ENCODE measurements at regions not wholly inside any gene's neighbourhood (a gene's known extent, or its start where the extent isn't known, plus 50 kb on each side); places are given as distances from the start of the nearest gene placed in this dataset.
"Not testable (repeated sequence)": the region's sequence is repeated elsewhere in the genome, so short reads cannot be mapped to it uniquely, and the experiment has no call there.

DNA sequence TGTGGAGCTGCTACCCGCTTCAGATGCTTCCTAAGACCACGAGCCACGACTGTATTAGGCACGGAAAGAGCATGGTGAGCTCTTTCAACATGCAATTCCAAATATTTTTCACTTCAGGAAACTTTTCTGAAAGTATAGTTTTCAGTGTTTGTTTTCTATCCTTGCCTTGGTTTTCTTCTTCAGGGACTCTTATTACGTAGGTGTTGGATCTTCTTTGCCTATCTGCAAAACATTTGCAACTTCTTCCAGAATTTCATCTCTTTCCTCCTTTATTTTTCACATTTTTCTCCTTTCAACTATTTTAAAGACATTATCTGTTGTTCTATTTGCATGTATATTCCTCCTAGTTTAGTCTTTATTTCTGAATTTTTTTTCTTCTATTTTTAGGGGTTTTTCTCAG is 148.9 kb upstream of the LSM14A start:
- no peak for DNase-seq

DNA sequence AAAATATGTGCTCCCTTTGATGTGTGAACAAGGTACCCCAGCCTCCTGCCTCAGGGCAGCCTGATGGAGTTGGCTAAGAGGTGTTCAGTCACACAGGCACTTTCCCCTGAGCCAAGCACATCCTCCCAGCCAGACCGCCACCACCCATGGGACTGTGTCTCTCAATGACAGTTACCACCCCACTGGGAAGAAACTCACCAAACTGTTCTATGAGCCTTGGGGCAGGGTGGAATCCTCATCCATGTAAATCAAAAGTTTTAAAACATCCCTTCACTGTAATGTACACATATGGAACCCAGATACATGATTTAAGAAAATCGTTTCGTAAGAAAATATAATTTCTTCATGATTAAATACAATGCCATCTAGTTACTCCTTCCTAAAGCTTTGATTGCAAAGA is 138.4 kb upstream of the LSM14A start:
- no peak for DNase-seq

DNA sequence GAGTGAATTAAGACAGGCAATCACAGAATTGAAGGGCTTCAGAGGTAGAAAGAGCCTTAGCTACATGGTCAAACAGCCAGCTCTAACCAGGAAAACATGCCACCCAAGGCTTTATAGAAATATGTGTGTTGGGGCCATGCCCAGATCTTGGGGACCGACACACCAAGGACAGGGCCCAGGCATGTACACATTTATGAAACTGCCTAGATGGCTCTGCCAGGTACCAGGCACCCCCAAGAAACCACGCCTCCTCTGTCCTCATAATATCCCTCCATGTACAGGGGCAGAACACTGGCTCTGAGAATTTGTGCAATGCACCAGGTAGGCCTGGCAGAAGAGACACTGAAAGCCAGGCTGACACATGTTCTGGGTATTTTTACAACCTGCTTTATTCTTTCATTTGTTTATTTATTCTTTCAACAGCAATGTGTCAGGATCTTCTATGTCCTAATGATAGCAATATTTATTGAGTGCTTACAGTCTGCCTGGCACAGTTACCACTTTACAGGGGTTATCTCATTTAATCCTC is 137.9 kb upstream of the LSM14A start:
- DNase-seq, result no peak

DNA sequence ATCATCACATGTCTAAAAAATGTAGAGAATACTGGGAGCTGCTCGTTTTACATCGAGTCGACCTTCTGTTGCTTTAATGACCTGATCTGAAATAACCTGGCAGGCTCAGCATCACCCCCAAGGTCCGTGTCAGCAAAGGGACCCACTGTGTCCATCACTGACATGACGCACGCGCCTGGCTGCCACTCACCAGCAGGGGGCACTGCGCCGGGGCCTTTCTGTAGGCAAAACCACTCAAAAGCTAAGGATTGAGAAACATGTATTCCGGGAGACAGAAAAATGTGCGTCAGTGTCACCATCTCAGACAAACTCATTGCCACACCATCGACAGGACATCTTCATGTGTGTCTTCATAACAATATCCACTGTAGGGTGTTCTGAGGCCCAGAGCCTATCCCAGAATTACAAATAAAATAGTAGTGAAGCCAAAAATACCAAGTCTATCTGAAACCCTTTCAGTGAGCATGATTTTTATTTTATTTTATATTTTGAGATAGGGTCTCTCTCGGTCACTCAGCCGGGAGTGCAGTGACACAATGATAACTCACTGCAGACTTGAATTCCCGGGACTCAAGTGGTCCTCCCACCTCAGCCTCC is 130.3 kb upstream of the LSM14A start:
- peak in 45 of 58 donors; percentile 1 to 78 (median 25) for DNase-seq

DNA sequence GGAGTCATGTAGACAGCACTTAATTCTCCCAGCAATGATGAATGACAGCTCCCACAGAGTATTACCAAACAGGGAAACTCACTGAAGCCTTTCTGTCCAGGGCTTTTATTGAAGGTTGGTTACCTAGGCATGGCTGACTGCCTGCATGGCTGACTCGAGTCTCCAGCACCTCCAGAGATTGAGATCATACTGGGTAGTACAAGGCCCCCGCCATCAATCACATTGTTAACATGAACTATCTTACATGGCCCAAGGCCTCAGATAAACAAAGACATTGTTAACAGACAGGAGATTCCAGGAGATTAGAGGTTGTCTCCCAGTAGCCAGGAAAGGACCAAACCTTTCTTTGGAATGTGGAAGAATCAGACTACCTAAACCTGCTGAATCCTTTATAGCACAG is 128.3 kb upstream of the LSM14A start:
- no peak for DNase-seq

DNA sequence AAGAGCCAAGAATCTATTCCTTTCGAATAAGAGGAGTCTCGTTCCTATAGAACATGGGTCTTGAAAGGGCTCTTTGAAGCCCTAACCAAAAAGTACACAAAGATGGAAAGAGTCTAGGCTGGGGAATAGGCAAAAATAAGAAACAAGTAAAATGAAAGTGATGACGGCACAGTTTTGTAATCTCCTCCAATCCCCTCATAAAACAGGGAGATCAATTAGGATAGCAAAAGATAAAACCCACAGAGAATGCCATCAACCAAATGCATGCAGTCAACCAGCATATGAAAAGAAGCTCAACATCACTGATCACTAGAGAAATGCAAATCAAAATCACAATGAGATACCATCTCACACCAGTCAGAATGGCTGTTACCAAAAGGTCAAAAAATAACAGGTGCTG is 122.4 kb upstream of the LSM14A start:
- DNase-seq, result no peak

DNA sequence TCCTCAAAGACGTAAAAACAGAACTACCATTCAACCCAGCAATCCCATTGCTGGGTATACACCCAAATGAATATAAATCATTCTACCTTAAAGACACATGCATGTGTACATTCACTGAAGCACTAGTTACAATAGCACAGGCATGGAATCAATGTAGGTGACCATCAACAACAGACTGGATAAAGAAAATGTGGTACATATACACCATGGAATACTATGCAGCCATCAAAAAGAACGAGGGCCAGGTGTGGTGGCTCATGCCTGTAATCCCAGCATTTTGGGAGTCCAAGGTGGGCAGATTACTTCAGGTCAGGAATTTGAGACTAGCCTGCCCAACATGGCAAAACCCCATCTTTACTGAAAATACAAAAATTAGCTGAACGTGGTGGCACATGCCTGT is 121.9 kb upstream of the LSM14A start:
- not testable (repeated sequence) for DNase-seq

DNA sequence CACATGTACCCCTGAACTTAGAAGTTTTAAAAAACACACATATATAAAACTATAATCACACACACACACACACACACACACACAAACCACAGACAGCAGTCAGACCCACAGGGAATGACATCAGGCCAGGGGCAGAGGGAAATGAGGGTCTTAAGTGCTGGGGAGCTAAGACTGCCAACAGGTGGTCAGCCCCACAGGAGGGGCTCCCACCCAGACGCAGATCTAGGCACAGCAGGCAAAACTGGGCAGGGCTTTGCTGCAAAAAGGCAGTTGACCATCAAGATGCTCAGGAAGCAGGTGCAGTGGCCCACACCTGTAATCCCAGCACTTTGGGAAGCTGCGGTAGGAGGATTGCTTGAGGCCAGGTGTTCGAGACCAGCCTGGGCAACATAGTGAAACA is 121.0 kb upstream of the LSM14A start:
- DNase-seq, result no peak

DNA sequence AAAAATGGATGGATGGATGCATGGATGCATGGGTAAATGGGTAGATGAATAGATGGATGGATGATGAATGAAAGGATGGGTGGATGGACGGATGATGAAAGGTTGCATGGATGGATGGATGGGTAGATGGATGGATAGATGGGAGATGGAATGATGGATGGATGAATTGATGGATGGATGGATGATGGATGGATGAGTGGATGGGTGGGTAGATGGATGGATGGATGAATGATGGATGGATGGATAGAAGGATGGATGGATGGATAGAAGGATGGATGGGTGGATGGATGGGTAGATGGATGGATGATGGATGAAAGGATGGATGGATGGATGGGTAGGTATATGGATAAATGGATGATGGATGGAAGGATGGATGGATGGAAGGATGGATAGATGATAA is 115.1 kb upstream of the LSM14A start:
- DNase-seq, result no peak

DNA sequence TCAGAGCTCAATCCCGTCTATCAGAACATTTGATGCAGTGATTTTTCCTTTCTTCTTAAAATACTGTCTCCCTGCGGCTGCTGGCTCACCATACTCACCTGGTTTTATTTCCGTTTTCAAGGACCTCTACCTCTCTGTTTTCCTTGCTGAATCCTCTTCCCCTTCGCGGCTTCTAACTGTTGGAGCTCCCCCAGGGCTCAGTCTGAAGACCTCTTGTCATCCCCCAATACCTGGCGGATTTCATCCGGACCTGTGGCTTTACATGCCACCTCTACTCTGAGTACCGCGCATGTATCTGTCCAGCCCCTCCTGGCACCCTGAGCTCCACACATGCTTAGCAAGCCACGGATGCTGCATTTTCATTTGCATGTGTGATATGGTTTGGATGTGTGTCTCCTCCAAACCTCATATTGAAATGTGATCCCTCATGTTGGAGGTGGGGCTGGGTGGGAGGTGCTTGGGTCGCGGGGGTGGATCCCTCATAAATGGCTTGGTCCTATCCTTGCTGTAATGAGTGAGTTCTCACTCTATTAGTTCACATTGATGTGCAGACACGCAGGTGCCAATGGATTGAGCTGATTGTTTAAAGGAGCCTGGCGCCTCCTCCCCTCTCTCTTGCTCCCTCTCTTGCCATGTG is 106.2 kb upstream of the LSM14A start:
- no peak for DNase-seq

DNA sequence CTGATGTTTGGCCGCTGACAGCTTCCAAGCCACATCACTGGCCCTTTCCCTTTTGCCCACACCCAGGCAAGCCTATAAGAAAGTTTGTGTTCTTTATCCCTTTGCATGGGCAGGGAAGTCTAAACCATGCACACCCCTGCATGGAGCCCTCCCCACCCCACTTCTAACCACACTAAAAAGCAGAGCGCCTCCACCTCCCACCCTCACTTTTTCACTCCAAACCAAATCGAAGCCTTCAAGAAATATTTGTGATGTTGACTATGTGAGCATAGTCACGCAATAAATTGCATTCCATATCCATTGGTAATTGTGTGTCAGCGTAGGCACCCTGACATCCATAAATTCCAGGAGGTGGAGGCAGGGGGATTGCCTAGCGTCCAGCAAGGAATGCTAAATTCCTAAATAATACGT is 104.4 kb upstream of the LSM14A start:
- no peak for DNase-seq

DNA sequence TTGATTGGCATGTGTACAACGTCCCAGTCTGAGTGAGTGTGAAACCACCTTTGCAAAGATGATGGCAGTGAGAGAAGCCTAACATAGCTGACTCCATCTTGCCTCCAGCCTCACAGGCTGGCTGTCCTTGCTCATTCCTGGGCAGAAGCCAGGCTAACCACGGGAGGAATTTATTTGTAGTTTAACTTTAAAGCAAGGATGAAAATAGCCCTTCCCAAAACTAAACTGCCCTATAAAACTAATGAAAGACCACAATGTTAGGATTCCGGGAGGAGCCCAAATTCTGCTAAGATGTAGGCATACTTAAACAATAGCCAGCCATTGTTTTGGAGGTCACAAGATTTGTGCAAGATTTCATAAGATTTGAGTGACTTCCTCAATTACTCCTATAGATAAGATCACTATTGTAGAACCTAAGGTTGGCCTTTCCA is 96.6 kb upstream of the LSM14A start:
- DNase-seq, result no peak

DNA sequence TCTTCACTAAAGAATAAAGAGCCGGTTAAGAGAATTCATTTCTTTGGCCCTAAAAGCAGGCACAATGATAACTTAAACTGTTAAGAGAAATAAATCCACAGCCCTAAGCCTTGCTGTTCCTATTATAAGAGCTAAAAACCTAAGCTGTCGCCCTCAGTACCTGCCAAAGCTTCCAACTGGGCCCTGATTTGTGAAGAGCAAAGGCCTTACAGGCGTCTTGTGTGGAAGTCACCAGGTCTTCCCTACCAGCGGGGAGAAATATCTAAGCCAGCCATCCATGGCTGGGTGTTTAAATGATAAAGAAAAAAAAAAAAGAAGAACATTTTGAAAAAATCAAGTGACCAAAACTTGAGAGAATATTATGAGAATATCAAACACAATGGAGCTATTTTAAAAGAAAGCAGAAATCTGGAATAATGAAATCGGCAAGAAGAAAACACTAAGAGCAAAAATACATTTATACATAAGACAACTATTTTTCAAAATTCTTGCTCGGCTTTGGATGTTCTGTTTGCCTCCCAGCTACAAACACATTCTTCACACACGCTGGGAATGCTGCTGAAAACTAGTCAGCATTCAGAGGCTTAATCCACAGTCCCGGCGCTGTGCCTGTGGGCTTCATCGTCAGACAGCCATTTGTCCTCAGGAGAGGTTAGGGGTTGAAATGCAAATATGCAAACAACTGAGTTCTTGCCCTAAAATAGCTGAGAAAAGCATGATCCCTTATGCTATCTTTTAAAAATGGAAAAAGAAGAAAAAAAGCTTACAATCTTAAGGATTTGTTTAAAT is 89.8 kb upstream of the LSM14A start:
- peak in 9 of 58 donors; percentile 0 to 11 (median 6) for DNase-seq

DNA sequence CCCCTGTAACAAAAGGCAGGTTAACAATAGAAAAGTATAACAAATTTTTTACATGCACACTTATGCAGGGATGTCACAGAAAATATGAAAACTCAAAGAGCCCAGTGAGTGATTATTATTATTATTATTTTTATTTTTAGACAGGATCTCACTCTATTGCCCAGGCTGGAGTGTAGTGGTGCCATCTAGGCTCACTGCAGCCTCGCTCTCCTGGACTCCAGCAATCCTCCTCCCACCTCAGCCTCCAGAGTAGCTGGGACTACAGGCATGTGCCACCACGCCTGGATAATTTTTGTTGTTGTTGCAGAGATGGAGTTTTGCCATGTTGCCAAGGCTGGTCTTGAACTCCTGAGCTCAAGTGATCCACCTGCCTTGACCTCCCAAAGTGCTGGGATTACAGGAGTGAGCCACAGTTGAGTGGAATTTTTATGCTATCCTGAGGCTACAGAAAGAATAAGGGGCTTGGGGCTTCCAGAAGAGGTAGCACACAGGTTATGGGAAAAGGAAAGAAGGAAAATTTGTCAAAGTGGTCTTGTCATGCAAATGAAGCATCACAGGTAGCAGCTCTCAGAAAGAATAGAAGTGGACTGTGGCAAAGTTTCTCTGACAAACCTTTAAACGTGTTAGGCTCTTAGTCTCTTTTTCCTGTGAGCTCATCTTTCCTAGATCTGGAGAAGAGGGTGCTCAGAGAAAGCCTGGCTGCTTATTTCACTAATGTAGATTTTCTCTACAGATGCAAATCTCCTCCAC is 87.7 kb upstream of the LSM14A start:
- no peak for DNase-seq

DNA sequence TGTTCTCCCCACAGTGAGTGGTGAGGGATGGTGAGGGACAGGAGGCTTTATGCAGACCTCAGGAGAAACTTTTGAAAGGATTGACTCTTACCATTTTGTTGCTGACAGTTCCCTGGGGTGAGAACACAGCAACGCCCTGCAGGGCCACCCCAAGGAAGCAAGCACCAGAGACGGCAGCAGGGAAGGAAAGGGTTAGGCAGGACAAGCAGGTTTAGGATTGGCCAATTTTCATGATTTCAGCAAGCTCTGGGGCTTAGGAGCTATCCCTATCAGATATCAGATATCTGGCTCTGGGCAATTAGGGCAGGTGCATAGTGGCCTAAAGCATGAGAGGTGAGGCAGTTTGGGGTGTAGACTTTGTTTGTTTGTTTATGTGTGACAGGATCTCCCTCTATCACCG is 87.0 kb upstream of the LSM14A start:
- DNase-seq, result peak in 1 of 58 donors; percentile 0

DNA sequence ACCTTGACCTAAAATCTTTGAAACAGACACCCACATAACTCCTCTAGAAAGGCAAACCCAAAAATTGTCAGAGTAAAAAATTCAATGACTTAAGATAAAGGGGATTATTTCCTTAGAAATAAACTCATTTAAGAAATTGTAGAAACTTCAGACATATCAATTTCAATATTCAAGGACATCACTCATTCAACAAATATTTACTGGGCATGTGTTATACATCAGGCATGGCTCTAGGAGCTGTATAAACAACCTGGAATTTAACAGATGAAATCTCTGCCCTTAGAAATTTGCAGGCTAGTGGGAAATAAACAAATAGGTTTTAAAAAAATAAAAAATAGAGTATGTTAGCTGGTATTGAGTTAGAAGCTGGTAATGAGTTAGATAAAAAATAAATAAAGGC is 84.0 kb upstream of the LSM14A start:
- no peak for DNase-seq

DNA sequence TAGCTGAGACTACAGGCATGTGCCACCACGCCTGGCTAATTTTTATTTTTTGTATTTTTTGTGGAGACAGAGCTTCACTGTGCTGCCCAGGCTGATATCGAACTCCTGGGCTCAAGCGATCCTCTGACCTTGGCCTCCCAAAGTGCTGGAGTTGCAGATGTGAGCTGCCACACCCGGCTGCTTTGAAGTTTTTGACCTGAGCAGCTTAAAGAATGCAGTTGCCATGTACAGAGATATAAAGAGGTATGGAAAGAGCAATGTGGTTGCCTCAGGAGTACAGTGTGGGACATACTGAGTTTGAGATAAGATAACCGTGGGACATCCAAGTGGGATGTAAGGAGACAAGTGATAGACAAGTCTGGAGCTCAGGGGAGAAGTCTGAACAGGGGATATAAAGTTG is 82.7 kb upstream of the LSM14A start:
- no peak for DNase-seq

DNA sequence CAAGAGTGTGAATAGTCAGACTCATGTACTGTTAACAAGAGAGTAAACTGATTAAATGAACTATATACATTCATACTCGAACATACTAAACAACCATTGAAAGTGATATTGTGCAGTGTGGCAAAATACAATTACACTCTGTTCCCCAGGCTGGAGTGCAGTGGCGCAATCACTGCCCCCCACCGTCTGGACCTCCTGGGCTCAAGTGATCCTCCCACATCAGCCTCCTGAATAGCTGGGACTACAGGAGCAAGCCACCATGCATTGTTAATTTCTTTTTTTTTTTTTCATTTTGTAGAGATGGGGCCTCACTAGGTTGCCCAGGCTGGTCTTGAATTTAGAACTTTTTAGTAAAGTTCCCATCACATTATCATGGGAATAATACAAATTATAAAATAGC is 77.3 kb upstream of the LSM14A start:
- no peak for DNase-seq

DNA sequence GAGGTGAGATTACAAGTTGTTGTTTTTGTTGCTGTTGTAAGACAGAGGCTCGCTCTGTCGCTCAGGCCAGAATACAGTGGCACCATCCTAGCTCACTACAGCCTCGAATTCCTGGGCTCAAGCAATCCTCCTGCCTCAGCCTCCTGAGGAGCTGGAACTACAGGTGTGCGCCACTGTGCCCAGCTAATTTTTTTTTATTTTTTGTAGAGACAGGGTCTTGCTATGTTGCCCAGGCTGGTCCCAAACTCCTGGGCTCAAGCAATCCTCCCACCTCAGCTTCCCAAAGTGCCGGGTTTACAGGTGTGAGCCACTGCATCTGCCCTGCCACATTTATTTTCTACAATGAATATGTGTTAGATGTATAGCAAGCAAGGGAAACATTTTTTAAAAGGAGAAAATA is 76.9 kb upstream of the LSM14A start:
- DNase-seq, result not testable (repeated sequence)

DNA sequence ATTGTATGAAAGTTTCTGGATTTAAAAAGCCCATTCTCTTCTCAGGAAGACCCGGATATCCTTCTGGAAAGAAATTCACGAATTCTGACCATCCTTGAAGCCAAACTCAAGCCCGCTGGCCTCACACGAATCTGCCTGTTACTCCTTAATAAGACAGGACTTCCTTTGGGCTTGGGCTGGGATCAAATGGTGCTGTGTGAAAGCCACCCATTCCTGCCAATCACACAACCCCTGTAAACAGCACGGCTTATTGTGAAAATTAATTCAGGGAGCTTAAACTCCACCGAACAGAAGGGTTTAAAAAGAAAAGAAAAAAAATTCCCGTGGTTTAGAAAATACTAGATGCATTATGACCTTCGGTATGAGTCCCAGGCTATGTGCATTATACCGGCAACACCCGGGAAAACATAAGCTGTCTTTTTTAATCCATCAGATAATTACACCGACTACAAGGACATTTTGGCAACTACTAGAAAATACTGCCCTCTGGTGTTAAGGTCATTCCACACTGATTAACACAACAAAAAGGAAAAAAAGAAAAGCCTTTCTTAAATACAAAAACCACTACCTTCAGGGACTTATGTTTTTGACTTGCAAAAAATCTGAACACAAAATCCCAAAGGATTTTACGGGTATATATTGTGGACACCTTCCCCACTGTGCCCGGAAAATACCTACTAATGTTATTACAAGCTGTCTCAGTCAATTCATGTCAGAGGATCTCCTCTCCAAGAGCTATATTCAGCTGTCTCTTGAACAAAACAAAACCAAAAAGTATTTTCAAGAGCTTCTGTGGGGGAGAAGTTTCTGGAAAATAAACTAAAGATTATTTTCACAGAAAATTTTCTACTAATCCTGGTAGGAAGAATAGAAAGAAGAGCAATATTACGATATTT is 76.0 kb upstream of the LSM14A start:
- DNase-seq, result peak in 5 of 58 donors; percentile 2 to 36 (median 5)

DNA sequence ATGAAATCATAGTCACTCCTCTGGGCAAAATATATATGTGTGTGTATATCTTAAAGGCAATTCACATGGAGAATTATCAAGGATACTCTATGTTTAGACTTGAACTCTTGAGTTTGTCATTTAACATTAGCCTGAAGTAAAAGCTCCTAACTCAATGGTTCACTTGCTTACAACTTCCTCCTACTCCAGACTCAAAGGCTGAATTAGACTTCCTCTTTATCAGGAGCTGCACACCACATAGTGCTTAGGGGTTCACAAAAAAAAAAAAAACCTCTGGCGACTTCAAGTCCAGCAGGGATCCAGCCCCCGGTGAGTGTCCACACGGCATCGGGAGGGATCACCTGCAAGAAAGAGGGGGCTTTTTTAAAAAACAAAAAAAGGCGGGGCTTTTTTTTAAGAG is 68.2 kb upstream of the LSM14A start:
- DNase-seq, result no peak
